Endodermal cell (in vitro differentiated cells): ENCODE measurements at regions not wholly inside any gene's neighbourhood (a gene's known extent, or its start where the extent isn't known, plus 50 kb on each side); places are given as distances from the start of the nearest gene placed in this dataset.

Source experiments
- DNase-seq: peaks from one replicate; pipeline ENCODE4 v3.0.0-alpha.2; 2017
- H3K27ac ChIP-seq: 2 replicates; pipeline ENCODE4 v1.5.1; 2013; ENCODE audit warnings: mild to moderate bottlenecking, low read depth, low read length, moderate library complexity
- H3K27me3 ChIP-seq: 2 replicates; pipeline ENCODE4 v1.6.1; 2013; ENCODE audit warnings: mild to moderate bottlenecking, low read length, moderate library complexity; ENCODE audit not compliant: insufficient read depth, control insufficient read depth, poor library complexity, severe bottlenecking
- H3K36me3 ChIP-seq: 2 replicates; pipeline ENCODE4 v1.7.0; 2013; ENCODE audit warnings: mild to moderate bottlenecking, low read length, moderate library complexity; ENCODE audit not compliant: control insufficient read depth, insufficient read depth
- H3K4me1 ChIP-seq: one replicate; pipeline ENCODE4 v1.7.0; 2013; ENCODE audit warnings: low read length; ENCODE audit not compliant: control insufficient read depth, insufficient read depth
- H3K4me3 ChIP-seq: 2 replicates; pipeline ENCODE4 v1.5.1; 2013; ENCODE audit warnings: mild to moderate bottlenecking, low read length, moderate library complexity
- H3K9ac ChIP-seq: 2 replicates; pipeline ENCODE4 v1.6.1; 2013; ENCODE audit warnings: mild to moderate bottlenecking, low read length, moderate library complexity; ENCODE audit not compliant: poor library complexity, severe bottlenecking; ENCODE audit errors: extremely low read depth
- H3K9me3 ChIP-seq: 2 replicates; pipeline ENCODE4 v1.6.1; 2013; ENCODE audit warnings: mild to moderate bottlenecking, low read length, moderate library complexity; ENCODE audit not compliant: control insufficient read depth
- H3K27ac Mint-ChIP-seq: 2 replicates; pipeline ENCODE4 v1.8.0; 2020; ENCODE audit warnings: mixed read lengths
- H3K27me3 Mint-ChIP-seq: 2 replicates; pipeline ENCODE4 v1.8.0; 2021; ENCODE audit warnings: mild to moderate bottlenecking, mixed read lengths; ENCODE audit not compliant: insufficient read depth
- H3K36me3 Mint-ChIP-seq: 2 replicates; pipeline ENCODE4 v1.8.0; 2020; ENCODE audit warnings: low read depth, mixed read lengths
- H3K4me1 Mint-ChIP-seq: 2 replicates; pipeline ENCODE4 v1.8.0; 2020; ENCODE audit warnings: mixed read lengths
- H3K4me3 Mint-ChIP-seq: 2 replicates; pipeline ENCODE4 v1.8.0; 2020; ENCODE audit warnings: mild to moderate bottlenecking, moderate library complexity, mixed read lengths
- H3K9me3 Mint-ChIP-seq: 2 replicates; pipeline ENCODE4 v1.8.0; 2020; ENCODE audit warnings: mild to moderate bottlenecking, mixed read lengths
- CTCF ChIP-seq: fragments of 200-600 bp; sonication (generic); conservative IDR thresholded peaks from 2 replicates; pipeline ENCODE4 v1.5.0; 2021; ENCODE audit warnings: antibody characterized with exemption, mild to moderate bottlenecking
- WGBS, 2 experiments: methylation state at CpG; one replicate each; pipeline versions ENCODE4 v1.1.5 to v1.1.7; 2013; ENCODE audit warnings: missing lambda C conversion rate in 2 of 2, mixed read lengths in 1 of 2; ENCODE audit not compliant: insufficient coverage in 1 of 2, insufficient read length in 1 of 2; 5-methylcytosine and 5-hydroxymethylcytosine counted together

GRCh38 chr18:43213816-43214215 is 63.5 kb downstream of the SYT4 start:
- WGBS, 2 experiments: 80 to 96% methylated on average over 1 to 4 of the region's 4 CpGs
- Mint-ChIP-seq H3K27me3 (no peaks in the 10 kb centered on the region), H3K27ac (no peak overlapping the region), H3K4me1 (no peaks in the 10 kb centered on the region), H3K36me3 (no peaks in the 10 kb centered on the region), H3K9me3 (no peaks in the 10 kb centered on the region), H3K4me3 (no peak overlapping the region)
- H3K9me3 ChIP-seq: no peaks in the 10 kb centered on the region
- H3K36me3 ChIP-seq: no peaks in the 10 kb centered on the region
- no peak overlapping the region for H3K27ac ChIP-seq
- H3K4me1 ChIP-seq: no peaks in the 10 kb centered on the region
- H3K4me3 ChIP-seq: no peak overlapping the region
- TF ChIP-seq CTCF: no peak
- no peaks in the 10 kb centered on the region for H3K27me3 ChIP-seq
- DNase-seq: no peak
- no peak overlapping the region for H3K9ac ChIP-seq

- Histone ChIP-seq H3K36me3 (no peaks in the 10 kb centered on the region), H3K27me3 (no peaks in the 10 kb centered on the region), H3K4me1 (no peaks in the 10 kb centered on the region), H3K4me3 (no peak overlapping the region), H3K27ac (no peak overlapping the region), H3K9me3 (no peaks in the 10 kb centered on the region), H3K9ac (no peak overlapping the region)
- no peak overlapping the region for H3K4me3 Mint-ChIP-seq
- no peak for DNase-seq
- no peaks in the 10 kb centered on the region for H3K36me3 Mint-ChIP-seq
- no peaks in the 10 kb centered on the region for H3K27me3 Mint-ChIP-seq
- peaks cover 1% of the 10 kb centered on the region for H3K4me1 Mint-ChIP-seq
- no peak overlapping the region for H3K27ac Mint-ChIP-seq
- no CpG with 5 or more reads among the region's 1 CpG for WGBS, 2 experiments
- no peaks in the 10 kb centered on the region for H3K9me3 Mint-ChIP-seq
- no peak for TF ChIP-seq CTCF
Measured at GRCh38 chr18:43211059-43211458, 66.2 kb downstream of the SYT4 start.

- Mint-ChIP-seq H3K4me1 (no peaks in the 10 kb centered on the region), H3K36me3 (no peaks in the 10 kb centered on the region), H3K27me3 (no peaks in the 10 kb centered on the region), H3K9me3 (no peaks in the 10 kb centered on the region), H3K27ac (no peak overlapping the region), H3K4me3 (no peak overlapping the region)
- Histone ChIP-seq H3K27me3 (no peaks in the 10 kb centered on the region), H3K4me3 (no peak overlapping the region), H3K9me3 (no peaks in the 10 kb centered on the region), H3K9ac (no peak overlapping the region), H3K27ac (no peak overlapping the region), H3K36me3 (no peaks in the 10 kb centered on the region), H3K4me1 (no peaks in the 10 kb centered on the region)
- WGBS, 2 experiments: 93% methylated on average over 1 of the region's 1 CpG; no CpG with 5 or more reads in 1 of the 2 experiments
- no peak for DNase-seq
- no peak for TF ChIP-seq CTCF
Measured at GRCh38 chr18:43195421-43195820, 79.9 kb upstream of the RIT2 start.
